Neural cell (in vitro differentiated cells): ENCODE measurements at regions not wholly inside any gene's neighbourhood (a gene's known extent, or its start where the extent isn't known, plus 50 kb on each side); places are given as distances from the start of the nearest gene placed in this dataset.

Experiments
- H2AFZ ChIP-seq: fragments of 200-600, 300-800 bp; sonication (generic), shearing (Covaris generic); 2 replicates; pipeline ENCODE4 v1.6.0; 2014; ENCODE audit warnings: low read depth, mild to moderate bottlenecking, antibody characterized with exemption, low read length, moderate library complexity
- H3F3A ChIP-seq: fragments of 200-600 bp; shearing (Covaris generic); 2 replicates; pipeline ENCODE4 v1.6.1; 2016; ENCODE audit warnings: mild to moderate bottlenecking, moderate library complexity, mixed read lengths, antibody characterized with exemption, low read length; ENCODE audit not compliant: insufficient read depth, poor library complexity, severe bottlenecking
- H3K27ac ChIP-seq: fragments of 200-600, 300-800 bp; sonication (generic), shearing (Covaris generic); 2 replicates; pipeline ENCODE4 v1.5.1; 2014; ENCODE audit warnings: mild to moderate bottlenecking, low read length, moderate library complexity
- H3K27me3 ChIP-seq: fragments of 300-800, 200-600 bp; sonication (generic), shearing (Covaris generic); 2 replicates; pipeline ENCODE4 v1.6.0; 2014; ENCODE audit warnings: mild to moderate bottlenecking, low read depth, low read length, moderate library complexity; ENCODE audit not compliant: insufficient read depth
- H3K36me3 ChIP-seq: fragments of 300-800, 200-600 bp; sonication (generic), shearing (Covaris generic); 2 replicates; pipeline ENCODE4 v1.5.1; 2014; ENCODE audit warnings: mild to moderate bottlenecking, antibody characterized with exemption, low read length, moderate library complexity; ENCODE audit not compliant: insufficient read depth
- H3K4me2 ChIP-seq: fragments of 300-800, 200-600 bp; sonication (generic), shearing (Covaris generic); 2 replicates; pipeline ENCODE4 v1.6.0; 2014; ENCODE audit warnings: mild to moderate bottlenecking, low read length
- H3K4me3 ChIP-seq: fragments of 300-800, 200-600 bp; sonication (generic), shearing (Covaris generic); 2 replicates; pipeline ENCODE4 v1.5.1; 2014; ENCODE audit warnings: mild to moderate bottlenecking, low read length, moderate library complexity
- H3K79me2 ChIP-seq: fragments of 200-600 bp; shearing (Covaris generic); replicated peaks from 2 replicates; pipeline ENCODE4 v1.6.0; 2014; ENCODE audit warnings: mild to moderate bottlenecking, low read length, moderate library complexity; ENCODE audit not compliant: insufficient read depth
- H3K9ac ChIP-seq: fragments of 300-800, 200-600 bp; sonication (generic), shearing (Covaris generic); 2 replicates; pipeline ENCODE4 v1.6.1; 2016; ENCODE audit warnings: mild to moderate bottlenecking, low read length, mixed read lengths
- H3K9me2 ChIP-seq: fragments of 200-600 bp; shearing (Covaris generic); 2 replicates; pipeline ENCODE4 v1.6.1; 2016; ENCODE audit warnings: mild to moderate bottlenecking, low read length, mixed read lengths; ENCODE audit not compliant: insufficient read depth
- H3K9me3 ChIP-seq: fragments of 200-600, 300-800 bp; sonication (generic), shearing (Covaris generic); 2 replicates; pipeline ENCODE4 v1.6.1; 2016; ENCODE audit warnings: mild to moderate bottlenecking, mixed run types, low read length, moderate library complexity, mixed read lengths
- H4K20me1 ChIP-seq: fragments of 200-600 bp; shearing (Covaris generic); 2 replicates; pipeline ENCODE4 v1.6.1; 2016; ENCODE audit warnings: mild to moderate bottlenecking, mixed run types; ENCODE audit not compliant: insufficient read depth
- CTCF ChIP-seq: fragments of 450-650 bp; IDR thresholded peaks from 2 replicates; pipeline ENCODE4 v1.5.1; 2014; ENCODE audit warnings: antibody characterized with exemption, mild to moderate bottlenecking, moderate library complexity; ENCODE audit not compliant: poor library complexity, severe bottlenecking
- EP300 ChIP-seq: fragments of 450-650 bp; conservative IDR thresholded peaks from 2 replicates; pipeline ENCODE4 v1.6.1; 2014; ENCODE audit warnings: antibody characterized with exemption, mild to moderate bottlenecking, moderate library complexity; ENCODE audit not compliant: poor library complexity, severe bottlenecking
- EZH2 ChIP-seq: fragments of 200-600, 300-800 bp; shearing (Covaris generic), sonication (generic); IDR thresholded peaks from 2 replicates; pipeline ENCODE4 v1.6.1; 2014; ENCODE audit warnings: antibody characterized with exemption, low read length, borderline replicate concordance, mild to moderate bottlenecking; ENCODE audit not compliant: insufficient read depth, poor library complexity, severe bottlenecking
- MXI1 ChIP-seq: fragments of 450-650 bp; conservative IDR thresholded peaks from 2 replicates; pipeline ENCODE4 v1.6.1; 2014; ENCODE audit warnings: antibody characterized with exemption, mild to moderate bottlenecking; ENCODE audit not compliant: poor library complexity, severe bottlenecking
- POLR2AphosphoS5 ChIP-seq: IDR thresholded peaks from 2 replicates; pipeline ENCODE4 v1.6.1; 2012
- RAD21 ChIP-seq: fragments of 450-650 bp; conservative IDR thresholded peaks from 2 replicates; pipeline ENCODE4 v1.6.1; 2014; ENCODE audit warnings: antibody characterized with exemption, mild to moderate bottlenecking, moderate library complexity
- REST ChIP-seq: IDR thresholded peaks from 2 replicates; pipeline ENCODE4 v1.6.1; 2012; ENCODE audit warnings: borderline replicate concordance
- SMC3 ChIP-seq: fragments of 450-650 bp; conservative IDR thresholded peaks from 2 replicates; pipeline ENCODE4 v1.6.1; 2014; ENCODE audit warnings: antibody characterized with exemption, mild to moderate bottlenecking, moderate library complexity; ENCODE audit not compliant: poor library complexity
- TAF1 ChIP-seq: IDR thresholded peaks from 2 replicates; pipeline ENCODE4 v1.6.1; 2012; ENCODE audit warnings: low read depth

- no peaks in the 10 kb centered on the region for H4K20me1 ChIP-seq
Measured at GRCh38 chr10:124300735-124301134, 118.0 kb downstream of the OAT start.

DNA sequence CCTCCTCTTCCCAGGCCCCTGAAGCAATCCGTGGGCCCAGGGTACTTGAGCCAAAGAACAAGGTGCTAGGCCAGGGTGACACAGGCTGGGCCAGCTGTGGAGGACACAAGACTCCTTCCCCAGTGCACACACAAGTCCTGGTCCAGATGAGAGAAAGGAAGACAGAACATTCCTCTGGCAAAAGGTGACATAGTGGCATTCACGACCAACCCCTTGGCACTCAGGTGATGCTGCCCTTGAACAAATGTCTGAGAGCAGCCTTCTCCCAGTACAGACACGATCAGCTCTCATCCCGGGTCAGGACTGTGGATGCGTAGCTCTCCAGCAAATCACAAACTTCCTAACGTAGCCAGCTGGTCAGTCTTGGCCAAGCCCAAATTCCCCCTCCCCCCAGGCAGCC lies 118.5 kb downstream of the OAT start:
- H3K27ac ChIP-seq, result no peak overlapping the region
- H3K9me3 ChIP-seq, result no peaks in the 10 kb centered on the region
- H3K27me3 ChIP-seq, result no peaks in the 10 kb centered on the region
- H2AFZ ChIP-seq, result no peak overlapping the region
- H3K4me3 ChIP-seq, result no peak overlapping the region
- H3K79me2 ChIP-seq, result no peaks in the 10 kb centered on the region
- H3K9ac ChIP-seq, result no peak overlapping the region
- no peak overlapping the region for H3K4me2 ChIP-seq
- no peaks in the 10 kb centered on the region for H4K20me1 ChIP-seq
- H3K36me3 ChIP-seq, result no peaks in the 10 kb centered on the region
- no peaks in the 10 kb centered on the region for H3F3A ChIP-seq
- no peaks in the 10 kb centered on the region for H3K9me2 ChIP-seq
- no peak for TF ChIP-seq TAF1
- no peak for TF ChIP-seq POLR2AphosphoS5
- TF ChIP-seq SMC3, result no peak
- TF ChIP-seq MXI1, result no peak
- TF ChIP-seq EZH2, result no peak
- no peak for TF ChIP-seq EP300
- TF ChIP-seq CTCF, result no peak

More at GRCh38 chr10:124300735-124301134, 118.0 kb downstream of the OAT start:
- Histone ChIP-seq H3K9me2 (no peaks in the 10 kb centered on the region), H3K79me2 (no peaks in the 10 kb centered on the region), H3F3A (no peaks in the 10 kb centered on the region), H3K36me3 (no peaks in the 10 kb centered on the region), H2AFZ (no peak overlapping the region), H3K9ac (no peak overlapping the region), H3K27ac (no peak overlapping the region), H3K9me3 (no peaks in the 10 kb centered on the region), H3K27me3 (no peaks in the 10 kb centered on the region), H3K4me2 (no peak overlapping the region), H3K4me3 (no peak overlapping the region)
- no peak for TF ChIP-seq REST
- no peak for TF ChIP-seq MXI1
- TF ChIP-seq POLR2AphosphoS5, result no peak
- no peak for TF ChIP-seq RAD21
- TF ChIP-seq TAF1, result no peak
- no peak for TF ChIP-seq EZH2
- TF ChIP-seq EP300, result no peak
- TF ChIP-seq SMC3, result no peak
- TF ChIP-seq CTCF, result no peak
